Kidney (tissue), 13 donors: ENCODE measurements at regions not wholly inside any gene's neighbourhood (a gene's known extent, or its start where the extent isn't known, plus 50 kb on each side); places are given as distances from the start of the nearest gene placed in this dataset.
A peak's percentile ranks its signal among the peaks of the same experiment; 100 is the strongest.

Source experiments
- DNase-seq, 5 donors: peaks; one replicate each; pipeline ENCODE4 v3.0.0-alpha.2; 2013 to 2020
- FAIRE-seq: peaks from 2 replicates; lab custom pipeline; 2012; peaks lifted over from hg19 to GRCh38; lab: Jason Lieb, UNC
- H3K27ac ChIP-seq, 2 donors: one replicate each; pipeline ENCODE4 v1.7.0; 2013; ENCODE audit warnings: low read depth in 2 of 2, low read length in 2 of 2, inconsistent platforms in 1 of 2
- H3K27me3 ChIP-seq: one replicate; pipeline ENCODE4 v1.7.1; 2013; ENCODE audit warnings: low read length, inconsistent platforms; ENCODE audit not compliant: control insufficient read depth, insufficient read depth
- H3K36me3 ChIP-seq, 3 donors: one replicate each; pipeline versions ENCODE4 v1.7.0 to v1.7.1; 2013; ENCODE audit warnings: low read length in 3 of 3, control low read depth in 1 of 3, inconsistent platforms in 1 of 3; ENCODE audit not compliant: insufficient read depth in 3 of 3, control insufficient read depth in 2 of 3
- H3K4me1 ChIP-seq, 3 donors: one replicate each; pipeline versions ENCODE4 v1.7.0 to v1.7.1; 2013; ENCODE audit warnings: low read length in 3 of 3, inconsistent platforms in 1 of 3, low read depth in 1 of 3; ENCODE audit not compliant: control insufficient read depth in 2 of 3, insufficient read depth in 2 of 3
- H3K4me3 ChIP-seq, 3 donors: one replicate each; pipeline versions ENCODE4 v1.7.0 to v1.8.1; 2013; ENCODE audit warnings: low read length in 3 of 3, control low read depth in 1 of 3, inconsistent platforms in 1 of 3
- H3K9ac ChIP-seq, 3 donors: one replicate each; pipeline versions ENCODE4 v1.7.0 to v1.7.1; 2013; ENCODE audit warnings: low read length in 3 of 3, control low read depth in 1 of 3, inconsistent platforms in 1 of 3
- H3K9me3 ChIP-seq, 3 donors: one replicate each; pipeline versions ENCODE4 v1.7.0 to v1.7.1; 2013; ENCODE audit warnings: low read length in 3 of 3, control low read depth in 1 of 3, inconsistent platforms in 1 of 3; ENCODE audit not compliant: control insufficient read depth in 2 of 3, insufficient read depth in 1 of 3
- intact Hi-C: fragments of 100-400 bp; cut with DNase I; formaldehyde crosslinking; loops from one replicate; pipeline ENCODE4 v1.11.1; 2022
- TF ChIP-seq, protein P1 (sequence below): IDR thresholded peaks from 3 replicates; pipeline ENCODE4 v1.5.1; 2012; ENCODE audit warnings: mild to moderate bottlenecking, moderate library complexity, borderline replicate concordance; ENCODE audit not compliant: insufficient read depth; ENCODE audit errors: extremely low read depth
- donor health status: control.
- donor health status: control.
- donor health status: control.
- donor health status: control.
- donor health status: control.
- donor health status: DM: yes; HTN: yes; CAD: no.
- donor health status: Normal renal cell carcinoma (clear cell type).

DNA sequence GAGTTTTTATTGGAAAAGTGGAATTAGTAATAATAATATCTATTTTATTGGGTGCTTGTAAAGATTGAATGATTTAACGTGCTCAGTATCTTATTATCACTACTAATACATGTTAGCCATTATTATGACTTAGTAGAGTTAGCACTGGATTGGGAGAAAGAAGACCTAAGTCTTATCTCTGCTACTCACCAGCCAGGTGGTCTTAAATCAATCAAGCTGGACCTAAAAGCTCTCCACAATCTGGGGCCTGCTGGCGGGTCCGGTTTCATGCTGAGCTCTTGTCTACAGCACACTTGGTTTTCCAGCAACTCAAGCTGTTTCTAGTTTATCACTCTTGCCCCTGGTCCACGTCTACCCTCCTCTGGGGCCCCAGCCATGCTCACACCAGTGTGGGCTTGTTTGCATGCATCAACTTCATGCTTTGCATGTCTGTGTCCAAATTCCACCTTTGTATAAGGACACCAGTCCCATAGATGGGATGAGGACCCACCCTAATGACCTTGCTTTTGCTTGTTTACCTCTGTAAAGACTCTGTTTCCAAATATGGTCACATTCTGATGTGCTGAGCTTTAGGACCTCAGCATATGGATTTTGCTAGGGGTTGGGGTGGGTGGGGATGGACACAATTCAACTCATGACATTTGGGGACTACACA is 363.1 kb downstream of the LPIN1 start:
- no peaks in the 10 kb centered on the region for H3K36me3 ChIP-seq
- no peak overlapping the region for H3K4me3 ChIP-seq
- no peaks in the 10 kb centered on the region for H3K27me3 ChIP-seq
- H3K4me1 ChIP-seq: no peaks in the 10 kb centered on the region
- intact Hi-C loops: no loop called here
- H3K9me3 ChIP-seq: no peaks in the 10 kb centered on the region
- FAIRE-seq (no peak), DNase-seq (peak in 2 of 5 donors; percentile 16 to 37)
- no peak overlapping the region for H3K27ac ChIP-seq
- H3K9ac ChIP-seq: no peak overlapping the region
- TF ChIP-seq, protein P1, sequence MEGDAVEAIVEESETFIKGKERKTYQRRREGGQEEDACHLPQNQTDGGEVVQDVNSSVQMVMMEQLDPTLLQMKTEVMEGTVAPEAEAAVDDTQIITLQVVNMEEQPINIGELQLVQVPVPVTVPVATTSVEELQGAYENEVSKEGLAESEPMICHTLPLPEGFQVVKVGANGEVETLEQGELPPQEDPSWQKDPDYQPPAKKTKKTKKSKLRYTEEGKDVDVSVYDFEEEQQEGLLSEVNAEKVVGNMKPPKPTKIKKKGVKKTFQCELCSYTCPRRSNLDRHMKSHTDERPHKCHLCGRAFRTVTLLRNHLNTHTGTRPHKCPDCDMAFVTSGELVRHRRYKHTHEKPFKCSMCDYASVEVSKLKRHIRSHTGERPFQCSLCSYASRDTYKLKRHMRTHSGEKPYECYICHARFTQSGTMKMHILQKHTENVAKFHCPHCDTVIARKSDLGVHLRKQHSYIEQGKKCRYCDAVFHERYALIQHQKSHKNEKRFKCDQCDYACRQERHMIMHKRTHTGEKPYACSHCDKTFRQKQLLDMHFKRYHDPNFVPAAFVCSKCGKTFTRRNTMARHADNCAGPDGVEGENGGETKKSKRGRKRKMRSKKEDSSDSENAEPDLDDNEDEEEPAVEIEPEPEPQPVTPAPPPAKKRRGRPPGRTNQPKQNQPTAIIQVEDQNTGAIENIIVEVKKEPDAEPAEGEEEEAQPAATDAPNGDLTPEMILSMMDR: no peak

DNA sequence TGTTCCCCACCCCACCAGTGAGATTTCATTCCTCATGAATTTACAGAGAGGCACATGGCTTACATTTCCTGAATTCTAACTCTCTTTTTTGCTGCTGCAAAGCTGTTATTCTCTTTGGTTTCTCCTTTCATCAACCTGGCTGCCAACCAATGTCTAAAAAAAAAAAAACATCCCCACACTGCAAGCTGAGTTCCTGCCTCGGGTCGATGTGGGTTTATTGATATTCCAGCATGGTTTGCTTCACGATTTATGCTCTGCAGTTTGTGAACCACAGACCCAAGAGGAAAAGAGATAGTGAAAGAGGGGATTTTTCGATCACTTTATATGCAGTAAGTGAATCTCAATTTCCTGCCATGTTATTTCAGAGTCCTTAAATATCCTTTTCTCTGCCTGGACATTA is 363.6 kb downstream of the LPIN1 start:
- H3K27ac ChIP-seq: no peak overlapping the region
- H3K4me3 ChIP-seq: no peak overlapping the region
- H3K4me1 ChIP-seq: no peaks in the 10 kb centered on the region
- TF ChIP-seq, protein P1: no peak
- DNase-seq (no peak), FAIRE-seq (no peak)
- intact Hi-C loops: no loop called here
- no peak overlapping the region for H3K9ac ChIP-seq
- no peaks in the 10 kb centered on the region for H3K36me3 ChIP-seq
- no peaks in the 10 kb centered on the region for H3K9me3 ChIP-seq
- no peaks in the 10 kb centered on the region for H3K27me3 ChIP-seq

DNA sequence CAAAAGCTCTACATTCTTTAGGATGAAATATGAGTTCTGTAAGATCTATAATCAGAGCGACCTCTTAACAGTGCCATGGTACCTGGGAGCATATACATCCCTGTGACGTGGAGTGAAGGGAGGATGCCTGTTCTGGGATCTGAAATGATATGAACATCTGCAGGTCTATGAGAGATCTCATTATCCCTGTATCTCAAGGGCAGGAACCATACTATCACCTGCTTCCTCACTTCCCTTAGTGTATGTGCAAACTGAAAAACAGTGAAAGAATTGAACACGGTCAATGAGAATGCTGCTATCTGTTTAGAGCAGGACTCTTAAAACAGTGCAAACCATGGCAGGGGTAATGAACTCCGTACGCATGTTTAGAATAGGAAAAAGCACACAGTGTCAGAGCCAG is 364.0 kb downstream of the LPIN1 start:
- H3K36me3 ChIP-seq: no peaks in the 10 kb centered on the region
- DNase-seq (no peak), FAIRE-seq (no peak)
- TF ChIP-seq, protein P1: no peak
- intact Hi-C loops: no loop called here
- no peak overlapping the region for H3K27ac ChIP-seq
- no peaks in the 10 kb centered on the region for H3K27me3 ChIP-seq
- H3K9me3 ChIP-seq: no peaks in the 10 kb centered on the region
- H3K9ac ChIP-seq: no peak overlapping the region
- H3K4me1 ChIP-seq: no peaks in the 10 kb centered on the region
- H3K4me3 ChIP-seq: no peak overlapping the region

DNA sequence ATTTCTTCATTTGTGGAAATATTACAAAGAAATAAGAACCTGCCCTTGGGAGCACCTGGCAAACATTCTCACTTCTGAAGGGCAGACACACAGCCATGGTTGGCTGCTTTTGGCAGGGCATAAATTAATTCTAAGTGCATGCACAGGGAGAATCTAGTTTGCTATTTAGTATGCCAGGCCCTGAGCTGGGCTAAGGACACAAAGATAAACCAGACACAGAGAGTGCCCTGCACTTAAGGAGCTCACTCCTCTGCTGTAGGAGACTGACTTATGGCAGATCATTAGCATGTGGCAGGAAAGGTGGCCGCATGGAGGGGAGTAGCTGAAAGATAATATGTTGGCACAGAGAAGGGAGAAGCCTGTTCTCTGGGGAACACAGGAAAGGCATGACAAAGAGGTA is 367.0 kb downstream of the LPIN1 start:
- Histone ChIP-seq H3K9ac (no peak overlapping the region), H3K4me3 (no peak overlapping the region), H3K4me1 (no peaks in the 10 kb centered on the region), H3K27me3 (no peaks in the 10 kb centered on the region), H3K36me3 (no peaks in the 10 kb centered on the region), H3K27ac (no peak overlapping the region), H3K9me3 (no peaks in the 10 kb centered on the region)
- intact Hi-C loops: no loop called here
- TF ChIP-seq, protein P1: no peak
- peak in 3 of 5 donors; percentile 26 to 51 (median 50) for DNase-seq
- no peak for FAIRE-seq
